ENCODE measurements at regions not wholly inside any gene's neighbourhood (a gene's known extent, or its start where the extent isn't known, plus 50 kb on each side); places are given as distances from the start of the nearest gene placed in this dataset.

- no peaks in the 10 kb centered on the region for H4K20me1 ChIP-seq (replicated peaks; ENCODE audit: control insufficient read depth, extremely low read depth, insufficient read depth, low read length)
- H3K9me3 ChIP-seq (replicated peaks; ENCODE audit: control insufficient read depth, insufficient read depth, low read length): peaks cover 19% of the 10 kb centered on the region
- no peaks in the 10 kb centered on the region for H3K36me3 ChIP-seq (ENCODE audit: control insufficient read depth in 2 of 2, extremely low read depth in 1 of 2, insufficient read depth in 2 of 2, low read length in 2 of 2)
- no peak overlapping the region for H3K27ac ChIP-seq (ENCODE audit: insufficient read depth, low read depth, low read length)
- no peak overlapping the region for H3K9ac ChIP-seq (replicated peaks; ENCODE audit: extremely low read depth, insufficient read depth, low read length)
- ChIA-PET POLR2A (no interaction called here), CTCF (no interaction called here)
- dilution Hi-C loops (cut with MboI; ENCODE audit: extremely low pct_ligation_motif_present, low sequenced_read_pairs): no loop called here
- FAIRE-seq (no peak), DNase-seq (ENCODE audit: low read depth, low spot score) (no peak)
- H3K79me2 ChIP-seq (ENCODE audit: control insufficient read depth, insufficient read depth, low read length): no peaks in the 10 kb centered on the region
- intact Hi-C loops (cut with micrococcal nuclease): no loop called here
- no peaks in the 10 kb centered on the region for H3K4me1 ChIP-seq (ENCODE audit: control insufficient read depth, extremely low read depth, insufficient read depth, low read length)
- no peak overlapping the region for H3K4me2 ChIP-seq (ENCODE audit: insufficient read depth, low read length)
- H3K4me3 ChIP-seq (replicated peaks in 1 of 3; ENCODE audit: insufficient read depth in 1 of 3, low read depth in 1 of 3, low read length in 3 of 3): no peak overlapping the region
- H3K27me3 ChIP-seq (ENCODE audit: control insufficient read depth in 2 of 2, insufficient read depth in 2 of 2, low read length in 2 of 2): no peaks in the 10 kb centered on the region
- no peaks in the 10 kb centered on the region for H3K9me1 ChIP-seq (replicated peaks; ENCODE audit: control insufficient read depth, extremely low read depth, insufficient read depth, low read length)
- no peak for TF ChIP-seq EZH2 (IDR thresholded peaks at IDR 0.05; ENCODE audit: borderline replicate concordance, low read depth, low read length, severe bottlenecking)
- no TSS peak for BruUV-seq (replicated peaks)
- H2AFZ ChIP-seq (ENCODE audit: low read depth, low read length): no peak overlapping the region
Observed at GRCh38 chr10:131685576-131685975, 215.2 kb upstream of the PPP2R2D start.

- CTCF ChIA-PET: no interaction called here
- Histone ChIP-seq H3K27ac (ENCODE audit: insufficient read depth, low read depth, low read length) (no peak overlapping the region), H3K9ac (replicated peaks; ENCODE audit: extremely low read depth, insufficient read depth, low read length) (no peak overlapping the region), H3K79me2 (ENCODE audit: control insufficient read depth, insufficient read depth, low read length) (no peaks in the 10 kb centered on the region), H3K9me3 (replicated peaks; ENCODE audit: control insufficient read depth, insufficient read depth, low read length) (peaks cover 21% of the 10 kb centered on the region), H3K36me3 (ENCODE audit: control insufficient read depth in 2 of 2, extremely low read depth in 1 of 2, insufficient read depth in 2 of 2, low read length in 2 of 2) (no peaks in the 10 kb centered on the region), H3K27me3 (ENCODE audit: control insufficient read depth in 2 of 2, insufficient read depth in 2 of 2, low read length in 2 of 2) (no peaks in the 10 kb centered on the region), H2AFZ (ENCODE audit: low read depth, low read length) (no peak overlapping the region), H3K9me1 (replicated peaks; ENCODE audit: control insufficient read depth, extremely low read depth, insufficient read depth, low read length) (no peaks in the 10 kb centered on the region), H3K4me1 (ENCODE audit: control insufficient read depth, extremely low read depth, insufficient read depth, low read length) (no peaks in the 10 kb centered on the region), H4K20me1 (replicated peaks; ENCODE audit: control insufficient read depth, extremely low read depth, insufficient read depth, low read length) (no peaks in the 10 kb centered on the region), H3K4me3 (replicated peaks in 1 of 3; ENCODE audit: insufficient read depth in 1 of 3, low read depth in 1 of 3, low read length in 3 of 3) (no peak overlapping the region), H3K4me2 (ENCODE audit: insufficient read depth, low read length) (no peak overlapping the region)
- BruUV-seq (replicated peaks): no TSS peak
- intact Hi-C loops (cut with micrococcal nuclease) (no loop called here), dilution Hi-C loops (cut with MboI; ENCODE audit: extremely low pct_ligation_motif_present, low sequenced_read_pairs) (no loop called here)
- DNase-seq (ENCODE audit: low read depth, low spot score): no peak
- FAIRE-seq: no peak
- TF ChIP-seq POLR2A (IDR thresholded peaks at IDR 0.05; ENCODE audit: low read depth, low read length) (no peak), FOS (IDR thresholded peaks at IDR 0.05; ENCODE audit: borderline replicate concordance, insufficient read depth, low read length) (no peak), MAX (IDR thresholded peaks at IDR 0.05; ENCODE audit: insufficient read depth, insufficient read length) (no peak), EZH2 (IDR thresholded peaks at IDR 0.05; ENCODE audit: borderline replicate concordance, low read depth, low read length, severe bottlenecking) (no peak), JUN (IDR thresholded peaks at IDR 0.05; ENCODE audit: borderline replicate concordance, insufficient read depth, insufficient read length, low read depth) (no peak), GATA2 (IDR thresholded peaks at IDR 0.05; ENCODE audit: insufficient read depth, insufficient read length, low read depth, low read length) (no peak), POLR2AphosphoS5 (IDR thresholded peaks at IDR 0.05; ENCODE audit: insufficient read depth, low read depth, low read length) (no peak), MYC (IDR thresholded peaks at IDR 0.05; ENCODE audit: low read depth, low read length) (no peak), CTCF (IDR thresholded peaks at IDR 0.05; ENCODE audit: extremely low read depth in 1 of 2, insufficient read depth in 1 of 2, low read depth in 1 of 2, low read length in 2 of 2) (no peak)
- POLR2A ChIA-PET: no interaction called here
Observed at GRCh38 chr10:131686781-131687420, 213.9 kb upstream of the PPP2R2D start.
